HPDE6-E6E7 (cell line): ENCODE measurements at regions not wholly inside any gene's neighbourhood (a gene's known extent, or its start where the extent isn't known, plus 50 kb on each side); places are given as distances from the start of the nearest gene placed in this dataset.
"Not testable (repeated sequence)": the region's sequence is repeated elsewhere in the genome, so short reads cannot be mapped to it uniquely, and the experiment has no call there.

Experiments used
- DNase-seq: peaks from one replicate; pipeline ENCODE4 v3.0.0; 2011; ENCODE audit warnings: missing footprints; ENCODE audit errors: extremely low spot score

DNA sequence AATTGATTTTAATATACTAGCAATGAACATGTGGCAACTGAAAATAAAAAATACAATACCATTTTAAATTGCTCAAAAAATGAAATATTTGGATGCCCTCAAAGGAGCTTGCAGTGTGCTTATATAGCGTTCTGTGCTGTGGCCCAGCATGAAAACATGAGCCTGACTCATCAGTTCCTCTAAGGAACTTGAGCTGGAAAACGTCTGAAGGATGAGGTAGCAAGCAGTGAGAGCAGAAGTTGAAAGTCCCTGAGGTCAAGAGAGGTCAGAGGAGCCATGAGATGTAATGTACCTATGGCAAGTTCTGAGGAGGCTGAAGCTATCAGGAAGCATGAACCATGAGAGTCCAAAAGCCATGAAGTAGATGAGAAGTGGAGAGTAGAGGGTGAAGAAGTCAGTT lies 59.7 kb downstream of the HMGB3 start:
- no peak for DNase-seq

DNA sequence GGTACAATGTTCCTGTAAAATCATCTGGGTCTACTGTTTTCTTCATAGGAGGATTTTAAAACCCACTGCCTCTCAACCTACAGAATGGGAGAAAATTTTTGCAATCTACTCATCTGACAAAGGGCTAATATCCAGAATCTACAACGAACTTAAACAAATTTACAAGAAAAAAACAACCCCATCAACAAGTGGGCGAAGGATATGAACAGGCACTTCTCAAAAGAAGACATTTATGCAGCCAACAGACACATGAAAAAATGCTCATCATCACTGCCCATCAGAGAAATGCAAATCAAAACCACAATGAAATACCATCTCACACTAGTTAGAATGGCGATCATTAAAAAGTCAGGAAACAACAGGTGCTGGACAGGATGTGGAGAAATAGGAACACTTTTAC lies 83.2 kb downstream of the HMGB3 start:
- DNase-seq: not testable (repeated sequence)

DNA sequence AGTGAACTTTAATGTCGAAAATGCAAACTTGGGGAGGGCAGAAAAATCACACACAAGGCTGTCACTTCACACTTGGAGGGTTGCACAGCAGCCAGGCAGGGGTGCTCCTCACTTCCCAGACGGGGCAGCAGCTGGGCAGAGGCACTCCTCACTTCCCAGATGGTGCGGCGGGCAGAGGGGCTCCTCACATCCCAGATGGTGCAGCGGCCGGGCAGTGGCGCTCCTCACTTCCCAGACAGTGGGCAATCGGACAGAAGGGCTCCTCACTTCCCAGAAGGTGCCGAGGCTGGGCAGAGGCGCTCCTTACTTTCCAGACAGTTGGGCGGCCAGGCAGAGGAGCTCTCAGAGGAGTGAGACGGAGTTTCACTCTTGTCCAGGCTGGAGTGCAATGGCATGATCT lies 90.6 kb downstream of the HMGB3 start:
- no peak for DNase-seq

DNA sequence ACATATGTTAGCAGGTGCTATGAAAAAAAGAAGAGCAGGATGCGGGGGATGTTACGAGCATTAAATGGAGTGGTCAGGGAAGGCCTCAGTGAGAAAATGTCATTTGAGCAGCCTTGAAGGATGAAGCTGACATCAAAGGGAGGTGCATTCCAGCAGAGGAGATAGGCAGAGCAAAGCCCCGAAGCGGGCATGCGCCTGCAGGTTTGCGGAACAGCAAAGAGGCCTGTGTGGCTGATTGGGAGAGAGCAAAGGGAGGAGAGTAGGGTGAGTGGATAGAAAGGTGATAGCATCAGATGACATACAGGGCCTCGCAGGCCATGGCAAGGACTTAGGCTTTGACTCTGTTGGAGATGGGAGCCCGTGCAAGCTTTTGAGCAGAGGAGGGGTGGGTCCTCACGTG lies 95.4 kb upstream of the GPR50 start:
- no peak for DNase-seq

DNA sequence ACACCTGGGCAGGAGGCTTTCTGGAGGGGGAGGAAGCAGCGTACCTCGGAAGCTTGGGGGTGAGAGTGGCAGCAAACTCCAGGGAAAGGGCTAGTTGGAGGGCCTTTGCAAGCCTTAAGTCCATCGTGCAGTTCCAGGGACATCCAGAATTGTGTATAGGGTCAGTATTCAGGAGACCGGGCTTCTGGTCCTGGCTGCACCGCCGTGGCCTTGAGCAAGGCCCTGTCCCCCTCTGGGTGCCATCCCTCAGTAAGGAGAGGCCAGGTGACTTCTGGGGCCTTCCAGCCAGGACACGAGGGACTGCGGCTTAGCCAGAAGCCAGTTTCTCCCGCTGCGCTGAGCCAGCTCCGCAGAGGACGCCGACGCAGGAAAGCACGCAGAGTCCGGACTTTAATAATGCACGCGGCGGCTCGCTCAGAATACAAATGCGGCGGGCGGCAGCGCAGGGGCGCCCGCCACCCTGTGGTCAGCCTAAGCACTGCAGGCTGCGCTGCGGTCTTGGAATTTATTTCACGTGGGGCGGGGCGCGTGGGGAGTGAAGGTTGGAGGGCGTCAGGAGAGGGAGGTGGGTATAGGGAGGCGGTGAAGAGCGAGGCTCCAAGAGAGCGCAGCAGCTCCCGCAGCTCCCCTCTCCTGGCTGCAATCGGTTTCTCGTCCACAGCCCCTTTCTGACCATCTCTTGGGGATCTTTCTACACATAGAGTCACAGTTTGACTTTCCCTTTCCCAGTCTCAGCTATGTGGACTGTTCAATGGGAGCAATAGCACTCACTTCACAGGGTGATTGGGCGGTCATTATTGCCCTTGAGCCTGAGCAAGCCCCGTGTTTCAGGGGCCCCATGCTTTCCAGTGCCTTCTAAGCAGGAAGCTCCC lies 94.1 kb upstream of the GPR50 start:
- DNase-seq: peak; percentile 78

DNA sequence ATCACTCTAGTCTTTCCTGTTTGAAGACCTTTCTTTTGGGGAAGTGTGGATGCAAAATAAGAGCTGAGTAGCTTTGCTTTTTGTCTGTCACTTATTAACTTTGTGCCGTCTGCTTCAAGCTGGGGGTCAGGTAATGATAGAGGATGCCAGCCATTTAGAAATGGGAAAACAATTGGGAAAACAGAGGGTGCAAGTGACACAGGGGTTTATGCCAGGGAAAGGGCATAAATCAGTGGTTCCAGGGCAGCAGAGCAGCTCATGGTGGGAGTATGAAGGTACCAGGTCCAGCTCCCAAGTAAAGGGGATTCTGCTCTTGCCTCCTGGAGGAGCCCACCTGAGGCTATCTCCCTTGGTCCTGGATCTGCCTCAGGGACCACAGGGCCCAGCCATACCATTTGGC lies 91.9 kb upstream of the GPR50 start:
- no peak for DNase-seq

DNA sequence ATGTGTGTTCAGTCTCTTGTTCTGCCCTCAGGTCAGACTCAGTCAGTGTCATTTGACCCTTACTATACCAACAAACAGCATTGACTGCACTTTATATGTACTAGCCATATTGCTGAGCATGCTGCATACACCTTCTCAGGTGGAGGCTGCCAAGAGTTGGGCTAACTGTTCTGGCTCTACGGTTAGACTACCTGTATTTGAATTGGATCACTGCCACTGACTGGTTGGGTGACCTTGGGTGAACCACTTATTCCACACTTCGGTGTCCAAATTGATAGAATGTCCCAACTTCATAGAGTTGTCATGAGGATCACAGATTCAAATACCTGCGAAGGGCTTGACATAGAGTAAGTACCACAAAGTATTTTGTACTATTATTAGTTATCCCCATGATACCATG lies 91.2 kb upstream of the GPR50 start:
- DNase-seq: no peak

DNA sequence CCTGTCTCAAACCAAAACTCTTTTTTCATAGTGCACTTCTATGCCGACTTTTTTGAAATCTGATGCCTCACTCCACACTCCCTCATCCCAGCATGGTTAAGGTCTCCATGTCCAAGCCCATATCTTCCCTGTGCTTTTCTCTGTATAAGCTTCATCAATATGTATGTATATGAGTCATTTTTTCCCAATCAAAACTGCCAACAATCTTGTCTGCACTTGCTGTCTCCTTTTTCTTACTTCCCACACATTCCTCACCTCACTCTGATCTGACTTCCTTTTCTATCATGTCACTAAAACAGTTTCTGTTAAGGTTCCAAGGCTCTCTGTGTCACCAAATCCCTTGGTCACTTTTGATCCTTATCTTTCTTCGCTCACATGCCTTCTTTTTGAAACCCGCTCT lies 88.2 kb upstream of the GPR50 start:
- DNase-seq: no peak

DNA sequence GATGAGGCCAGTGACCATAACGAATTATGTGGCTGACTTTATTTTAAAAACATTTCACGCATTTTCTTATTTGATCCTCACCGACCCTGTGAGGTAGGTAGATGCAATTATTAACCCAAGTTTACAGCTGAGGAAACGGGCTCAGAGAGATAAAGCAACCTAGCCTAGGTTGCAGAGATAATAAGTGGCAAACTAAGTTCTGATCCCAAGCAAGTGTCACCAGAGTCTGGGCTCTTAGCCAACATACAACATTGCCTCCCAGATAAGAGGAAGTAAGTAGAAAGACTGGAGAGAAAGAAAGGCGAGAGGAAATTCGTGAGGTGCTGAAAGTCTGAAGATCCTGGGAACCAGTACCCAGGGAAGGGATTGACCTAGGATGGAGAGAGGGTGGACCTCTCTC lies 77.4 kb upstream of the GPR50 start:
- no peak for DNase-seq

DNA sequence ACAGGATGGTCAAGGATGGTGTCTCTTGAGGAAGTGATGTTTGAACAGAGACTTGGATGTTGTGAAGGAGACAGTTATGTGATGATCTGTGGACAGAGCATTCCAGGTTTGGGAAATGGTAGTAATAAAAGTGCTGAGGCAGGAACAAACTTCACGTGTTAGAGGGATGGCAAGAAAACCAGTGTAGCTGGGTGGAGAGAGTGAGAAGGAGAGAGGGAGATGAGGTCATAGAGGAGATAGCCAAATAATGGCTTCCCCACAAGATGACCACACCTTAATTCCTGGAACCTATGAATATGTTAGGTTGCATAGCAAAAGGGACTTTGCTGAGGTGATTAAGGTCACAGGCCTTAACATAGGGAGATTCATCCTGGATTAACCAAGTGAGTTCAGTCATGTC lies 75.6 kb upstream of the GPR50 start:
- DNase-seq: no peak

DNA sequence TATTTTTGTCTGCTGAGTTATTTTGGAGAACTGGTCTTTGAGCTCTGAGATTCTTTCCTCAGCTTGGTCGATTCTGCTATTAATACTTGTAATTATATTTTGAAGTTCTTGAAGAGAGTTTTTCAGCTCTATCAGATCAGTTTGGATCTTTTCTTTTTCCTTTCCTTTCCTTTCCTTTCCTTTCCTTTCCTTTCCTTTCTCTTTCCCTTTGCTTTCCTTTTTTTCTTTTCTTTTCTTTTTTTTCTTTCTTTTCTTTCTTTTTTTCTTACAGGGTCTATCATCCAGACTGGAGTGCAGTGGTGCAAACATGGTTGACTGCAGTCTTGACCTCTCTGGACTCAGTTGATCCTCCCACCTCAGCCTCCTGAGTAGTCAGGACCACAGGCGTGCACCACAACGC lies 63.2 kb upstream of the GPR50 start:
- not testable (repeated sequence) for DNase-seq
